Loucy (cell line): ENCODE measurements at regions not wholly inside any gene's neighbourhood (a gene's known extent, or its start where the extent isn't known, plus 50 kb on each side); places are given as distances from the start of the nearest gene placed in this dataset.

ENCODE experiments used
- H2AFZ ChIP-seq: fragments of 200-600 bp; sonication (generic); 2 replicates; pipeline ENCODE4 v1.6.0; 2016; ENCODE audit warnings: antibody characterized with exemption, mild to moderate bottlenecking, low read length, moderate library complexity
- H3F3A ChIP-seq: fragments of 200-600 bp; 2 replicates; pipeline ENCODE4 v1.6.0; 2016; ENCODE audit warnings: antibody characterized with exemption, low read depth, mild to moderate bottlenecking
- H3K27me3 ChIP-seq: fragments of 200-600 bp; sonication (generic); 2 replicates; pipeline ENCODE4 v1.6.1; 2014; ENCODE audit warnings: low read length, mild to moderate bottlenecking; ENCODE audit not compliant: insufficient read depth, poor library complexity, severe bottlenecking
- H3K36me3 ChIP-seq: fragments of 200-600 bp; sonication (generic); 2 replicates; pipeline ENCODE4 v1.6.1; 2016; ENCODE audit warnings: low read length; ENCODE audit not compliant: insufficient read depth
- H3K4me1 ChIP-seq: fragments of 200-600 bp; sonication (generic); 2 replicates; pipeline ENCODE4 v1.5.1; 2014; ENCODE audit warnings: low read length, mild to moderate bottlenecking; ENCODE audit not compliant: insufficient read depth, poor library complexity, severe bottlenecking
- H3K4me2 ChIP-seq: fragments of 200-600 bp; sonication (generic); 2 replicates; pipeline ENCODE4 v1.6.0; 2014; ENCODE audit warnings: antibody characterized with exemption, low read length, low read depth, mild to moderate bottlenecking; ENCODE audit not compliant: poor library complexity, severe bottlenecking
- H3K4me3 ChIP-seq: fragments of 200-600 bp; sonication (generic); 2 replicates; pipeline ENCODE4 v1.5.1; 2014; ENCODE audit warnings: low read length, mild to moderate bottlenecking, mixed read lengths; ENCODE audit not compliant: poor library complexity, severe bottlenecking
- H3K79me2 ChIP-seq: fragments of 200-600 bp; sonication (generic); 2 replicates; pipeline ENCODE4 v1.6.1; 2014; ENCODE audit warnings: low read length; ENCODE audit not compliant: insufficient read depth
- H3K9ac ChIP-seq: fragments of 200-600 bp; sonication (generic); 2 replicates; pipeline ENCODE4 v1.6.0; 2014; ENCODE audit warnings: mild to moderate bottlenecking, low read depth, low read length, moderate library complexity; ENCODE audit not compliant: poor library complexity, severe bottlenecking
- H3K9me2 ChIP-seq: fragments of 200-600 bp; sonication (generic); replicated peaks from 2 replicates; pipeline ENCODE4 v1.6.1; 2016; ENCODE audit warnings: low read depth, low read length, mixed read lengths
- H3K9me3 ChIP-seq: fragments of 200-600 bp; sonication (generic); 2 replicates; pipeline ENCODE4 v1.6.1; 2014; ENCODE audit warnings: mild to moderate bottlenecking, antibody characterized with exemption, low read length, low read depth; ENCODE audit not compliant: insufficient read depth
- H4K20me1 ChIP-seq: fragments of 200-600 bp; sonication (generic); 2 replicates; pipeline ENCODE4 v1.6.0; 2014; ENCODE audit warnings: antibody characterized with exemption, low read length, mild to moderate bottlenecking; ENCODE audit not compliant: insufficient read depth, poor library complexity, severe bottlenecking
- EZH2phosphoT487 ChIP-seq: fragments of 200-600 bp; IDR thresholded peaks from 2 replicates; pipeline ENCODE4 v1.6.1; 2018; ENCODE audit warnings: antibody characterized with exemption, mild to moderate bottlenecking, moderate library complexity, borderline replicate concordance
- TF ChIP-seq, protein P1 (sequence below): fragments of 200-600 bp; sonication (generic); conservative IDR thresholded peaks from 2 replicates; pipeline ENCODE4 v1.5.1; 2014; ENCODE audit warnings: mild to moderate bottlenecking, antibody characterized with exemption, low read length

DNA sequence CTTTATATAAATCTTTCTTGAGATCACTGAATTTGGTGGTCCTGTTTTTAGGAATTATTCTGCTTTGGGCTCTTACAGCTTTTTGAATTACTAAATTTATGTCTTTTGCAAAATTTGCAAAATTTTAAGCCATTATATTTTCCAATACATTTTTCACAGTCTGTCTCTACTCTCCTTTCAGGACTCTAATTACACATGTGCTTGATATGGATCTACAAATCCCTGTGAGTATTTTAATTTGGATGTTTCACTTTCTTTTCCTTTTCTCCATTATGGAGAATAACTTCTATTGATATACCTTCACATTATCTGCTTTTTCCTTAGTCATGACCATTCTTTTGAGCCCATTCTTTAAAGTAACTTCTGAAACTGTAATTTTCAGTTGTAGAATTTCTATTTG is 315.4 kb downstream of the DCAF12L2 start:
- Histone ChIP-seq H3K36me3 (no peaks in the 10 kb centered on the region), H3K9ac (no peak overlapping the region), H3F3A (no peaks in the 10 kb centered on the region), H3K27me3 (no peaks in the 10 kb centered on the region), H3K9me2 (no peaks in the 10 kb centered on the region), H3K4me2 (no peak overlapping the region), H4K20me1 (no peaks in the 10 kb centered on the region), H2AFZ (no peak overlapping the region), H3K79me2 (no peaks in the 10 kb centered on the region), H3K9me3 (no peaks in the 10 kb centered on the region), H3K4me3 (no peak overlapping the region), H3K4me1 (no peaks in the 10 kb centered on the region)
- TF ChIP-seq, protein P1, sequence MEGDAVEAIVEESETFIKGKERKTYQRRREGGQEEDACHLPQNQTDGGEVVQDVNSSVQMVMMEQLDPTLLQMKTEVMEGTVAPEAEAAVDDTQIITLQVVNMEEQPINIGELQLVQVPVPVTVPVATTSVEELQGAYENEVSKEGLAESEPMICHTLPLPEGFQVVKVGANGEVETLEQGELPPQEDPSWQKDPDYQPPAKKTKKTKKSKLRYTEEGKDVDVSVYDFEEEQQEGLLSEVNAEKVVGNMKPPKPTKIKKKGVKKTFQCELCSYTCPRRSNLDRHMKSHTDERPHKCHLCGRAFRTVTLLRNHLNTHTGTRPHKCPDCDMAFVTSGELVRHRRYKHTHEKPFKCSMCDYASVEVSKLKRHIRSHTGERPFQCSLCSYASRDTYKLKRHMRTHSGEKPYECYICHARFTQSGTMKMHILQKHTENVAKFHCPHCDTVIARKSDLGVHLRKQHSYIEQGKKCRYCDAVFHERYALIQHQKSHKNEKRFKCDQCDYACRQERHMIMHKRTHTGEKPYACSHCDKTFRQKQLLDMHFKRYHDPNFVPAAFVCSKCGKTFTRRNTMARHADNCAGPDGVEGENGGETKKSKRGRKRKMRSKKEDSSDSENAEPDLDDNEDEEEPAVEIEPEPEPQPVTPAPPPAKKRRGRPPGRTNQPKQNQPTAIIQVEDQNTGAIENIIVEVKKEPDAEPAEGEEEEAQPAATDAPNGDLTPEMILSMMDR = no peak
- TF ChIP-seq EZH2phosphoT487 = no peak

DNA sequence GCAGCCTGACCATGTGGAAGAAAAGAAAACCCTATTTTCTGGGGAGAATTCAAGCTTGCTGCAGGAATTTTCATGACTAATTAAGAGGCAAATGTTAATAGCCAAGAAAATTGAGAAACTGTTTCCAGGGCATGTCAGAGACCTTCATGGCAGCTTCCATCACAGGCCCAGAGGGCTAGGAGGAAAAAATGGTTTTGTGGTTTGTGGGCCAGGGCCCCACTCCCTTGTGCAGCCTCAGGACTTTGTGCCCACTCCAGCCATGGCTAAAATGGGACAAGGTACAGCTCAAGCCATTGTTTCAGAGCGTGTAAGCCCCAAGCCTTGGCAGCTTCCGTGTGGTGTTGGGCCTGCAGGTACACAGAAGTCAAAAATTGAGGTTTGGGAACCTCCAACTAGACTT is 282.9 kb downstream of the DCAF12L2 start:
- H3K4me2 ChIP-seq = no peak overlapping the region
- H3K79me2 ChIP-seq = no peaks in the 10 kb centered on the region
- H3K9me3 ChIP-seq = no peaks in the 10 kb centered on the region
- H3K9ac ChIP-seq = no peak overlapping the region
- H3K4me3 ChIP-seq = no peak overlapping the region
- no peaks in the 10 kb centered on the region for H4K20me1 ChIP-seq
- H3K27me3 ChIP-seq = no peaks in the 10 kb centered on the region
- H2AFZ ChIP-seq = no peak overlapping the region
- no peaks in the 10 kb centered on the region for H3K4me1 ChIP-seq
- H3K36me3 ChIP-seq = no peaks in the 10 kb centered on the region
- H3F3A ChIP-seq = no peaks in the 10 kb centered on the region
- H3K9me2 ChIP-seq = no peaks in the 10 kb centered on the region
- TF ChIP-seq, protein P1 = no peak
- TF ChIP-seq EZH2phosphoT487 = no peak

GRCh38 chrX:125894947-125895346 is 271.1 kb downstream of the DCAF12L2 start:
- Histone ChIP-seq H2AFZ (no peak overlapping the region), H3F3A (no peaks in the 10 kb centered on the region), H4K20me1 (no peaks in the 10 kb centered on the region), H3K9me3 (no peaks in the 10 kb centered on the region), H3K36me3 (no peaks in the 10 kb centered on the region), H3K79me2 (no peaks in the 10 kb centered on the region), H3K9me2 (no peaks in the 10 kb centered on the region), H3K4me2 (no peak overlapping the region), H3K4me3 (no peak overlapping the region), H3K4me1 (no peaks in the 10 kb centered on the region), H3K9ac (no peak overlapping the region), H3K27me3 (no peaks in the 10 kb centered on the region)
- TF ChIP-seq EZH2phosphoT487 = no peak
- TF ChIP-seq, protein P1 = no peak
